Breast epithelium (tissue), 3 donors: ENCODE measurements at regions not wholly inside any gene's neighbourhood (a gene's known extent, or its start where the extent isn't known, plus 50 kb on each side); places are given as distances from the start of the nearest gene placed in this dataset.

ENCODE experiments used
- CTCF ChIP-seq, 3 donors: fragments of 450-650 bp; IDR thresholded peaks; one replicate each; pipeline ENCODE4 v1.5.1; 2016 to 2017; ENCODE audit warnings: antibody characterized with exemption in 3 of 3, mild to moderate bottlenecking in 3 of 3, moderate library complexity in 3 of 3
- POLR2AphosphoS5 ChIP-seq, 3 donors: sonication (generic); formaldehyde crosslinking; IDR thresholded peaks; one replicate each; pipeline ENCODE4 v1.6.1; 2017; ENCODE audit warnings: antibody characterized with exemption in 3 of 3

- TF ChIP-seq CTCF (IDR thresholded peaks at IDR 0.05) (no peak), POLR2AphosphoS5 (IDR thresholded peaks at IDR 0.05) (no peak)
These were observed 132.6 kb downstream of the ANKRD50 start for GRCh38 chr4:124579896-124580295.
